BE2C (cell line): ENCODE measurements at regions not wholly inside any gene's neighbourhood (a gene's known extent, or its start where the extent isn't known, plus 50 kb on each side); places are given as distances from the start of the nearest gene placed in this dataset.

ENCODE experiments used
- DNase-seq: peaks from one replicate; pipeline ENCODE4 v3.0.0-alpha.2; 2020
- H3K27me3 ChIP-seq: fragments of 250-450 bp; sonication (Bioruptor Pico); 2 replicates; pipeline ENCODE4 v1.5.1; 2020; ENCODE audit warnings: mild to moderate bottlenecking
- H3K36me3 ChIP-seq: fragments of 250-450 bp; sonication (Bioruptor Pico); 2 replicates; pipeline ENCODE4 v1.5.1; 2020; ENCODE audit warnings: mild to moderate bottlenecking
- H3K4me1 ChIP-seq: fragments of 250-450 bp; sonication (Bioruptor Pico); 2 replicates; pipeline ENCODE4 v1.5.1; 2020
- H3K4me3 ChIP-seq: 2 replicates; pipeline ENCODE4 v1.5.1; 2011; ENCODE audit warnings: low read depth, low read length
- H3K9me3 ChIP-seq: fragments of 250-450 bp; sonication (Bioruptor Pico); 2 replicates; pipeline ENCODE4 v1.5.1; 2020
- TF ChIP-seq, protein P1 (sequence below): IDR thresholded peaks from 2 replicates; pipeline ENCODE4 v1.5.1; 2012; ENCODE audit warnings: mild to moderate bottlenecking, low read depth, low read length

- TF ChIP-seq, protein P1, sequence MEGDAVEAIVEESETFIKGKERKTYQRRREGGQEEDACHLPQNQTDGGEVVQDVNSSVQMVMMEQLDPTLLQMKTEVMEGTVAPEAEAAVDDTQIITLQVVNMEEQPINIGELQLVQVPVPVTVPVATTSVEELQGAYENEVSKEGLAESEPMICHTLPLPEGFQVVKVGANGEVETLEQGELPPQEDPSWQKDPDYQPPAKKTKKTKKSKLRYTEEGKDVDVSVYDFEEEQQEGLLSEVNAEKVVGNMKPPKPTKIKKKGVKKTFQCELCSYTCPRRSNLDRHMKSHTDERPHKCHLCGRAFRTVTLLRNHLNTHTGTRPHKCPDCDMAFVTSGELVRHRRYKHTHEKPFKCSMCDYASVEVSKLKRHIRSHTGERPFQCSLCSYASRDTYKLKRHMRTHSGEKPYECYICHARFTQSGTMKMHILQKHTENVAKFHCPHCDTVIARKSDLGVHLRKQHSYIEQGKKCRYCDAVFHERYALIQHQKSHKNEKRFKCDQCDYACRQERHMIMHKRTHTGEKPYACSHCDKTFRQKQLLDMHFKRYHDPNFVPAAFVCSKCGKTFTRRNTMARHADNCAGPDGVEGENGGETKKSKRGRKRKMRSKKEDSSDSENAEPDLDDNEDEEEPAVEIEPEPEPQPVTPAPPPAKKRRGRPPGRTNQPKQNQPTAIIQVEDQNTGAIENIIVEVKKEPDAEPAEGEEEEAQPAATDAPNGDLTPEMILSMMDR = no peak
- H3K4me3 ChIP-seq = no peak overlapping the region
- H3K9me3 ChIP-seq = no peaks in the 10 kb centered on the region
- H3K36me3 ChIP-seq = no peaks in the 10 kb centered on the region
- H3K4me1 ChIP-seq = no peaks in the 10 kb centered on the region
- no peak for DNase-seq
- no peaks in the 10 kb centered on the region for H3K27me3 ChIP-seq
Measured at GRCh38 chr11:106621484-106621883, 396.8 kb downstream of the GUCY1A2 start.
